ENCODE measurements at regions not wholly inside any gene's neighbourhood (a gene's known extent, or its start where the extent isn't known, plus 50 kb on each side); places are given as distances from the start of the nearest gene placed in this dataset.
A peak's percentile ranks its signal among the peaks of the same experiment; 100 is the strongest.

GRCh38 chr12:123100882-123101281 lies 50.0 kb downstream of the PITPNM2 start:
- H3K27me3 ChIP-seq, result no peaks in the 10 kb centered on the region
- DNase-seq, result no peak

GRCh38 chr12:123100450-123100849 lies 50.4 kb downstream of the PITPNM2 start:
- H3K4me3 ChIP-seq, result no peak overlapping the region
- H3K27me3 ChIP-seq, result no peaks in the 10 kb centered on the region
- H3K36me3 ChIP-seq, result no peaks in the 10 kb centered on the region; the same call in 1 of the 2 replicates
- H3K9me3 ChIP-seq, result no peaks in the 10 kb centered on the region
- no peak for DNase-seq

More at GRCh38 chr12:123100882-123101281, 50.0 kb downstream of the PITPNM2 start:
- Histone ChIP-seq H3K4me3 (no peak overlapping the region), H3K9me3 (no peaks in the 10 kb centered on the region), H3K36me3 (no peaks in the 10 kb centered on the region; the same call in 1 of the 2 replicates)

GRCh38 chr12:123099560-123100192 lies 51.2 kb downstream of the PITPNM2 start:
- no peaks in the 10 kb centered on the region; the same call in 1 of the 2 replicates for H3K36me3 ChIP-seq
- H3K4me3 ChIP-seq, result no peak overlapping the region
- DNase-seq, result no peak
- H3K9me3 ChIP-seq, result no peaks in the 10 kb centered on the region
- H3K27me3 ChIP-seq, result no peaks in the 10 kb centered on the region

- H3K4me3 ChIP-seq, result no peak overlapping the region
- H3K36me3 ChIP-seq, result no peaks in the 10 kb centered on the region; the same call in 1 of the 2 replicates
- no peak for DNase-seq
Measured at GRCh38 chr12:123098780-123099179, 52.1 kb downstream of the PITPNM2 start.

GRCh38 chr12:123097561-123098084 lies 53.3 kb downstream of the PITPNM2 start:
- no peaks in the 10 kb centered on the region; the same call in none of the 2 replicates for H3K36me3 ChIP-seq
- DNase-seq, result no peak
- no peaks in the 10 kb centered on the region for H3K9me3 ChIP-seq
- H3K27me3 ChIP-seq, result no peaks in the 10 kb centered on the region
- H3K4me3 ChIP-seq, result no peak overlapping the region

More at GRCh38 chr12:123098780-123099179, 52.1 kb downstream of the PITPNM2 start:
- Histone ChIP-seq H3K9me3 (no peaks in the 10 kb centered on the region), H3K27me3 (no peaks in the 10 kb centered on the region)

GRCh38 chr12:123096741-123097140 lies 54.1 kb downstream of the PITPNM2 start:
- Histone ChIP-seq H3K27me3 (no peaks in the 10 kb centered on the region), H3K9me3 (peaks cover 2% of the 10 kb centered on the region; the same call in 1 of the 2 replicates), H3K36me3 (peaks cover under 1% of the 10 kb centered on the region), H3K4me3 (no peak overlapping the region)
- no peak for DNase-seq

- no peak for DNase-seq
- Histone ChIP-seq H3K27me3 (no peaks in the 10 kb centered on the region), H3K4me3 (no peak overlapping the region), H3K9me3 (peaks cover 6% of the 10 kb centered on the region), H3K36me3 (peaks cover 3% of the 10 kb centered on the region)
Measured at GRCh38 chr12:123096182-123096581, 54.7 kb downstream of the PITPNM2 start.

- peaks cover 15% of the 10 kb centered on the region for H3K9me3 ChIP-seq
- no peaks in the 10 kb centered on the region for H3K27me3 ChIP-seq
- H3K4me3 ChIP-seq, result no peak overlapping the region
- peak; percentile 26 for DNase-seq
- H3K36me3 ChIP-seq, result peaks cover 3% of the 10 kb centered on the region
Measured at GRCh38 chr12:123095078-123095881, 55.6 kb downstream of the PITPNM2 start.

- Histone ChIP-seq H3K4me3 (no peak overlapping the region), H3K36me3 (peaks cover 3% of the 10 kb centered on the region), H3K27me3 (no peaks in the 10 kb centered on the region), H3K9me3 (peaks cover 16% of the 10 kb centered on the region)
- DNase-seq, result peak; percentile 86
Measured at GRCh38 chr12:123094349-123095077, 56.4 kb downstream of the PITPNM2 start.

GRCh38 chr12:123092866-123093265 lies 58.0 kb downstream of the PITPNM2 start:
- H3K27me3 ChIP-seq, result no peaks in the 10 kb centered on the region
- no peak overlapping the region for H3K4me3 ChIP-seq
- DNase-seq, result no peak
- peaks cover 16% of the 10 kb centered on the region for H3K9me3 ChIP-seq
- peaks cover 3% of the 10 kb centered on the region for H3K36me3 ChIP-seq

- H3K9me3 ChIP-seq, result peaks cover 16% of the 10 kb centered on the region
- H3K4me3 ChIP-seq, result no peak overlapping the region
- DNase-seq, result no peak
- peaks cover 3% of the 10 kb centered on the region for H3K36me3 ChIP-seq
- H3K27me3 ChIP-seq, result no peaks in the 10 kb centered on the region
Measured at GRCh38 chr12:123091230-123092150, 59.4 kb downstream of the PITPNM2 start.

- H3K9me3 ChIP-seq, result peaks cover 16% of the 10 kb centered on the region
- no peak overlapping the region for H3K4me3 ChIP-seq
- peaks cover 3% of the 10 kb centered on the region for H3K36me3 ChIP-seq
Measured at GRCh38 chr12:123089631-123090353, 61.1 kb downstream of the PITPNM2 start.

GRCh38 chr12:123089140-123089539 lies 61.8 kb downstream of the PITPNM2 start:
- Histone ChIP-seq H3K9me3 (peaks cover 16% of the 10 kb centered on the region), H3K4me3 (no peak overlapping the region), H3K36me3 (peaks cover 3% of the 10 kb centered on the region), H3K27me3 (no peaks in the 10 kb centered on the region)
- no peak for DNase-seq

More at GRCh38 chr12:123089631-123090353, 61.1 kb downstream of the PITPNM2 start:
- H3K27me3 ChIP-seq, result no peaks in the 10 kb centered on the region
- peak; percentile 85 for DNase-seq

GRCh38 chr12:123085730-123086487 lies 65.0 kb downstream of the PITPNM2 start:
- DNase-seq, result peak; percentile 79
- Histone ChIP-seq H3K27me3 (no peaks in the 10 kb centered on the region), H3K9me3 (peaks cover 8% of the 10 kb centered on the region), H3K4me3 (no peak overlapping the region), H3K36me3 (no peaks in the 10 kb centered on the region; the same call in 1 of the 2 replicates)

- H3K27me3 ChIP-seq, result no peaks in the 10 kb centered on the region
- H3K4me3 ChIP-seq, result no peak overlapping the region
- no peaks in the 10 kb centered on the region for H3K36me3 ChIP-seq
- DNase-seq, result no peak
- no peaks in the 10 kb centered on the region for H3K9me3 ChIP-seq
Measured at GRCh38 chr12:123085066-123085465, 65.8 kb downstream of the PITPNM2 start.

Data from MG63 (cell line).